ENCODE measurements at regions not wholly inside any gene's neighbourhood (a gene's known extent, or its start where the extent isn't known, plus 50 kb on each side); places are given as distances from the start of the nearest gene placed in this dataset.
"Not testable (repeated sequence)": the region's sequence is repeated elsewhere in the genome, so short reads cannot be mapped to it uniquely, and the experiment has no call there.

DNA sequence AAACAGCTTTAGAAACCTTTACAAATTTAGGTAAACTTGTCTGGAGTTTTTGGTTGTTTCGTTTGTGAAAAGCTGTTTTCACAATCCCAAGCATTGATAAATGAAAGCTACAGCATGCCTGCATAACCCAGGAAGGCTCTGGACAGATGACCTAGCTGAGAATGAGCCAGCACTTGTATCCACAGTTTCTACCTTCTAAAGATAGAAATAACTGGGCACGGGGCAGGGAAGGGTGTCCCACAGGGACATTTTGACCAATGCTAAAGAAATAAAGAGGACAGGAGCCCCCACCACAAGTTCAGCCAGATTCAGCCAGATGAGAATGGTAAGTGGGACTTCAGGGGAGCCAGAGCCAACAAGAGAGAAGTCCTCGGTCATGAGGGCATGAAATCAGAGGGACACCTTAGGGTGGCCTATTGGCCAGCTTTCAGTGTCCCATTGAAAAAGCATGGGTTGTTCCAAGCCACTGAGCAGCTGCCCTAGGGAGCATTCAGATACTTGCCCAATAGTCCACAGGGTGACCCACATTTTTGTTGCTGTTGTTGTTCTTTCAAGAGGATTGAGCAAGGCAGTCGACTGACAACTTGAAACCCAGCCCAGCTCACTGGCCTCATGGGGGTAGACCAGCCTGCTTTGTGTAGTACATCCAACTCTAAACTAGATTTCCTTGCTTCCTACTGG lies 140.3 kb upstream of the NUDT4 start:
- Histone ChIP-seq H3K4me1 (ENCODE audit: insufficient read depth) (no peaks in the 10 kb centered on the region), H3K4me3 (no peak overlapping the region), H3K36me3 (no peaks in the 10 kb centered on the region), H3K27ac (no peak overlapping the region), H3K9me3 (no peaks in the 10 kb centered on the region), H3K27me3 (no peaks in the 10 kb centered on the region)
- intact Hi-C loops (cut with DNase I), result no loop called here
- 82 to 88% (median 85%) methylated on average over 4 of the region's 4 CpGs for WGBS, 3 donors
- peak in 1 of 5 donors; percentile 23 for DNase-seq
- TF ChIP-seq POLR2A (IDR thresholded peaks at IDR 0.05), result no peak
- TF ChIP-seq, protein P1, sequence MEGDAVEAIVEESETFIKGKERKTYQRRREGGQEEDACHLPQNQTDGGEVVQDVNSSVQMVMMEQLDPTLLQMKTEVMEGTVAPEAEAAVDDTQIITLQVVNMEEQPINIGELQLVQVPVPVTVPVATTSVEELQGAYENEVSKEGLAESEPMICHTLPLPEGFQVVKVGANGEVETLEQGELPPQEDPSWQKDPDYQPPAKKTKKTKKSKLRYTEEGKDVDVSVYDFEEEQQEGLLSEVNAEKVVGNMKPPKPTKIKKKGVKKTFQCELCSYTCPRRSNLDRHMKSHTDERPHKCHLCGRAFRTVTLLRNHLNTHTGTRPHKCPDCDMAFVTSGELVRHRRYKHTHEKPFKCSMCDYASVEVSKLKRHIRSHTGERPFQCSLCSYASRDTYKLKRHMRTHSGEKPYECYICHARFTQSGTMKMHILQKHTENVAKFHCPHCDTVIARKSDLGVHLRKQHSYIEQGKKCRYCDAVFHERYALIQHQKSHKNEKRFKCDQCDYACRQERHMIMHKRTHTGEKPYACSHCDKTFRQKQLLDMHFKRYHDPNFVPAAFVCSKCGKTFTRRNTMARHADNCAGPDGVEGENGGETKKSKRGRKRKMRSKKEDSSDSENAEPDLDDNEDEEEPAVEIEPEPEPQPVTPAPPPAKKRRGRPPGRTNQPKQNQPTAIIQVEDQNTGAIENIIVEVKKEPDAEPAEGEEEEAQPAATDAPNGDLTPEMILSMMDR (IDR thresholded peaks at IDR 0.05), result no peak

DNA sequence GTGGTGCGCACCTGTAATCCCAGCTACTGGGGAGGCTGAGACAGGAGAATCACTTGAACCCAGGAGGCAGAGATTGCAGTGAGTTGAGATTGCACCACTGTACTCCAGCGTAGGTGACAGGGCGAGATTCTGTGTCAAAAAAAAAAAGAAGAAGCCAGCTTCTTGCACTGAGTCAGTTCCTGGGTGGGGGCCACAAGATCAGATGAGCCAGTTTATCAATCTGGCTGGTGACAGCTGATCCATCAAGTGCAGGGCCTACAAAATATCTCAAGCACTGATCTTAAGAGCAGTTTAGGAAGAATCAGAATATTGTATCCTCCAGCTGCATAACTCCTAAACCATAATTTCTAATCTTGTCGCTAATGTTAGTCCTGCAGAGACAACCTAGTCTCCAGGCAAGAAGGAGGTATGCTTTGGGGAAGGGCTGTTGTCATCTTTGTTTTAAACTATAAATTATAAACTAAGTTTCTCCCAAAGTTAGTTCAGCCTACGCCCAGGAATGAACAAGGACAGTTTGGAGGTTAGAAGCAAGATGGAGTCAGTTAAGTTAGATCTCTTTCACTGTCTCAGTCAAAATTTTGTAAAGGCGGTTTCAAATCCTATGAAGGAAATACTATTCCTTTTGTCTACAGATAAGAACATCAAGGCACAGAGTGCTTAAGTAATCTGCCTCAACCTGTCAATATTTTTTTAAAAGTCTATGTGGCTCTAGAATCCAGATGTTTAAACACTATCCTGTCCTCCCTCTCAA lies 139.0 kb upstream of the NUDT4 start:
- H3K9me3 ChIP-seq; H3K4me3 ChIP-seq; H3K27me3 ChIP-seq; H3K4me1 ChIP-seq (ENCODE audit: insufficient read depth); DNase-seq; intact Hi-C loops (cut with DNase I); H3K27ac ChIP-seq; H3K36me3 ChIP-seq: not testable (repeated sequence)
- 93 to 98% (median 94%) methylated on average over 6 of the region's 6 CpGs for WGBS, 3 donors

DNA sequence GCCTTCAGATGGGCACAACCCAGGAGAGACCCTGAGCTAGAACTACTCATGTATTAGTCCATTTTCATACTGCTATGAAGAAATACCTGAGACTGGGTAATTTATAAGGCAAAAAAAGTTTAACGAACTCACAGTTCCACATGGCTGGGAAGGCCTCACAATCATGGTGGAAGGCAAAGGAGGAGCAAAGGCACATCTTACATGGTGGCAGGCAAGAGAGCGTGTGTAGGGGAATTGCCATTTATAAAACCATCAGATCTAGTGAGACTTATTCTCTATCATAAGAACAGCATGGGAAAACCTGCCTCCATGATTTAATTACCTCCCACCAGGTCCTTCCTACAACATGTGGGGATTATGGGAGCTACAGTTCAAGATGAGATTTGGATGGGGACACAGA lies 137.9 kb upstream of the NUDT4 start:
- H3K27ac ChIP-seq; H3K4me3 ChIP-seq; DNase-seq; H3K36me3 ChIP-seq; H3K27me3 ChIP-seq; H3K9me3 ChIP-seq; H3K4me1 ChIP-seq (ENCODE audit: insufficient read depth): not testable (repeated sequence)
- intact Hi-C loops (cut with DNase I), result loop anchor here in 1 of 4 donors (10.0 kb wide), 1 partner anchor 115 kb away; no protein-coding TSS in a partner anchor
- WGBS, 3 donors, result 94 to 99% (median 98%) methylated on average over 2 of the region's 2 CpGs

DNA sequence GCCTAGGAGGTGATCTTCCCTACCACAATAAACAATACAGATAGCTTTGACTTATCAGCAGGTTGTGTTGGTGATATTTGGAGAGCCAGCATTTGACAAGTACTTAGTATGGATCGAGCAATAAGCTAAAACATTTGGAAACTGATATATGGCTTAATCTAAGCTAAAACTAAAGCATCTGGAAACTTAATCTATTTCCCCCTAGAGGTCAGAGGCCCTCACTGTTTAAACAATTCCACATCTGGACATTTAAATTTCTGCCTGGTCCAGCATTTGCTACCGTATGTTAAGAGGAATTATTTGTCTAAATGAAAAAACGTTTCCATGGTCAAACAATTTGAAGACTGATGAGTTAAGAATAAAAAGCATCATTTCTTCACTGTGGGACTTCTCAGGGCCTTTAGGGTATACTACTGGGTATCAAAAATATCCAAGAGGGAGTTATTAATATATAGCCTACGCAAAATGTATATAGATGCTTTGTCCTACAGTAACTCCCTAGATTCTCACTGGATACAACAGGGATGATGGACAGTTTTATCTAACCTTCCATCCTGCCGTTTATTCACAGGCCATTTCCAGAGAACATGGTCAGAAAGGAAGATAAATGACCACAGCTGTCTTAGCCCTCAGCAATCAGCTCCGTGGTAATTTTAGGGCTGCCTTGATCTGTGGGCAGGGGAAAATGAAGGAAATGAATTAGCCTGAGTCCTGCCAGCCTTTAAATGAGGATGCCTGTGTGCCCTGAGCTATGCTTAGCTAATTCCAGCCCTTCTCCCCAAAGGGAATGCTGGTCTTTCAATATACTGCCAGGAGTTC lies 135.4 kb upstream of the NUDT4 start:
- no peak overlapping the region for H3K4me3 ChIP-seq
- TF ChIP-seq EP300 (IDR thresholded peaks at IDR 0.05) (no peak), POLR2A (IDR thresholded peaks at IDR 0.05) (no peak)
- TF ChIP-seq, protein P1 (IDR thresholded peaks at IDR 0.05), result no peak
- 44 to 51% (median 48%) methylated on average over 6 of the region's 6 CpGs for WGBS, 3 donors
- DNase-seq, result no peak
- H3K27me3 ChIP-seq, result no peaks in the 10 kb centered on the region
- intact Hi-C loops (cut with DNase I), result loop anchor here in 1 of 4 donors (10.0 kb wide), 1 partner anchor 118 kb away; no protein-coding TSS in a partner anchor
- H3K4me1 ChIP-seq (ENCODE audit: insufficient read depth), result peaks cover 8% of the 10 kb centered on the region
- no peaks in the 10 kb centered on the region for H3K36me3 ChIP-seq
- H3K27ac ChIP-seq, result no peak overlapping the region
- no peaks in the 10 kb centered on the region for H3K9me3 ChIP-seq

DNA sequence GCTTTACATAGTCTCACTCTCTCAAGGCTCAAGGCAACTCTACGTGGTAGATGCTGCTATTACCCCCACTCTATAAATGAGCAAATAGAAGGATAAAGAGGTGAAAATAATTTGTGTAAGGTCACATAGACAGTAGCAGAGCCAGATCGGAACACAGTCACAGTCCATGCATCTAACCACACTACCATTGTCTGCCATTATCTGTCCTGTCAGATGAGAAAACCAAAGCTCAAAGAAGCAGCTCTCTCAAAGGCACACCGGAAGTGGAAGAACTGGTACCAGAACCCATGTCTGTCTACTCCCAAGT lies 134.4 kb upstream of the NUDT4 start:
- no peaks in the 10 kb centered on the region for H3K9me3 ChIP-seq
- intact Hi-C loops (cut with DNase I), result loop anchor here in 1 of 4 donors (10.0 kb wide), 1 partner anchor 119 kb away; no protein-coding TSS in a partner anchor
- H3K4me3 ChIP-seq, result no peak overlapping the region
- no peak overlapping the region for H3K27ac ChIP-seq
- H3K27me3 ChIP-seq, result no peaks in the 10 kb centered on the region
- WGBS, 3 donors, result 74 to 83% (median 82%) methylated on average over 3 of the region's 3 CpGs
- TF ChIP-seq POLR2A (IDR thresholded peaks at IDR 0.05) (no peak), EP300 (IDR thresholded peaks at IDR 0.05) (no peak)
- TF ChIP-seq, protein P1 (IDR thresholded peaks at IDR 0.05), result no peak
- no peak for DNase-seq
- peaks cover 10% of the 10 kb centered on the region for H3K4me1 ChIP-seq (ENCODE audit: insufficient read depth)
- H3K36me3 ChIP-seq, result no peaks in the 10 kb centered on the region

Data from ovary (tissue), 7 donors.